ENCODE measurements at regions not wholly inside any gene's neighbourhood (a gene's known extent, or its start where the extent isn't known, plus 50 kb on each side); places are given as distances from the start of the nearest gene placed in this dataset.

DNA sequence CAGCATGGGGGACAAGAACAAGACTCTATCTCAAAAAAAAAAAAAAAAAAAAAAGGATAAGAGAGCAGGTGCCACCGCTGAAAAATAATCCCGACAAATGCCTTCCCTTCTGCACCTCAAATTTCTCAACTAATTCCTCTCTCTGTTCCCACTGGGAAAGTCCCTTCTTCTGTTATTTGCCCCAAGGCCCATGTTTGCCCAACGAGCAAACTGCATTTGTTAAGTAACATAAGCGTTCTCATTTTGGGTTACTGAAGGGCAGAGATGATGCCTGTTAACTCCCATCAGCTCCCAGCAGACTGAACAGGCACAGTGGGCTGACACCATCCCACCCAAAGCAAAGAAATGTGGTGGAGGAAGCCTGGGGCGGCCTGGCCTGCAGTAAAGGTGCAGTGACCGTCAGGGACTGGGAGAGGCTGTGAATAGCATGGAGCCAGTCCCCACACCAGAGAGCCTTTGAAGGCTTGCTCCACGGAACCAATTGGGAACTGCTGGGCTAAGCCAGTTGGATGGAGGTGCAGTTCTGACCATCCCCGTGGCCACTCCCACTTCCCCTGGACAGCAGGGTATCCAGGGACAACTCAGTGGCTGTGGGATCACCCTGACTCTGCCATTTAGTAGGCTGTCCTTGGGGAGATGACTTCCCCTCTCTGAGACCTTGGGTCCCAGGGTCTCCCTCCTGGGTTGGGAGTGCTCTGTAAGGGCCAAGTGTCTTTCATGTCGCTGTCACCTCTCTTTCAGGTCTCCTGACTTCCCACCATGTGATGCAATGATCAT is 149.7 kb upstream of the IER5L start:
- H3K9me3 ChIP-seq = peaks cover 0 to 10% (median 2%) of the 10 kb centered on the region in 4 donors
- TF ChIP-seq POLR2AphosphoS5 (IDR thresholded peaks at IDR 0.05) (no peak), POLR2A (IDR thresholded peaks at IDR 0.05) (peak in 1 of 4 donors; percentile 14), CTCF (IDR thresholded peaks at IDR 0.05) (no peak), EP300 (IDR thresholded peaks at IDR 0.05) (no peak)
- no peak for ATAC-seq (ENCODE audit: low FRiP score in 2 of 2)
- WGBS, 2 donors = 60 to 76% methylated on average over 6 to 9 of the region's 9 CpGs
- peak overlapping the region in 1 of 4 donors; percentile 39 for H3K27ac ChIP-seq
- peaks cover 5 to 26% (median 5%) of the 10 kb centered on the region in 4 donors for H3K4me1 ChIP-seq
- H3K36me3 ChIP-seq = no peaks in the 10 kb centered on the region
- DNase-seq = no peak
- no peaks in the 10 kb centered on the region for H3K27me3 ChIP-seq
- no peak overlapping the region for H3K4me3 ChIP-seq

GRCh38 chr9:129326061-129327005 is 148.3 kb upstream of the IER5L start:
- H3K9me3 ChIP-seq = peaks cover 0 to 10% (median 2%) of the 10 kb centered on the region in 4 donors
- no peak overlapping the region for H3K4me3 ChIP-seq
- peaks cover 11 to 36% (median 12%) of the 10 kb centered on the region in 4 donors for H3K4me1 ChIP-seq
- DNase-seq = no peak
- TF ChIP-seq EP300 (IDR thresholded peaks at IDR 0.05) = no peak
- TF ChIP-seq CTCF (IDR thresholded peaks at IDR 0.05) = no peak
- no peak for TF ChIP-seq POLR2AphosphoS5 (IDR thresholded peaks at IDR 0.05)
- no peak for TF ChIP-seq POLR2A (IDR thresholded peaks at IDR 0.05)
- no peak for ATAC-seq (ENCODE audit: low FRiP score in 2 of 2)
- no peaks in the 10 kb centered on the region for H3K27me3 ChIP-seq
- no peaks in the 10 kb centered on the region for H3K36me3 ChIP-seq
- WGBS, 2 donors = 87 to 89% methylated on average over 10 to 13 of the region's 13 CpGs
- H3K27ac ChIP-seq = no peak overlapping the region

GRCh38 chr9:129324808-129325502 is 146.9 kb upstream of the IER5L start:
- H3K36me3 ChIP-seq = no peaks in the 10 kb centered on the region
- TF ChIP-seq POLR2A (IDR thresholded peaks at IDR 0.05) = no peak
- no peak for TF ChIP-seq CTCF (IDR thresholded peaks at IDR 0.05)
- no peak for TF ChIP-seq EP300 (IDR thresholded peaks at IDR 0.05)
- TF ChIP-seq POLR2AphosphoS5 (IDR thresholded peaks at IDR 0.05) = no peak
- 83 to 93% methylated on average over 4 to 7 of the region's 7 CpGs for WGBS, 2 donors
- no peaks in the 10 kb centered on the region for H3K27me3 ChIP-seq
- H3K27ac ChIP-seq = no peak overlapping the region
- ATAC-seq (ENCODE audit: low FRiP score in 2 of 2) = no peak
- DNase-seq = no peak
- H3K4me1 ChIP-seq = peaks cover 21 to 50% (median 25%) of the 10 kb centered on the region in 4 donors
- H3K4me3 ChIP-seq = no peak overlapping the region
- H3K9me3 ChIP-seq = no peaks in the 10 kb centered on the region

- no peaks in the 10 kb centered on the region for H3K9me3 ChIP-seq
- no peaks in the 10 kb centered on the region for H3K27me3 ChIP-seq
- no peaks in the 10 kb centered on the region for H3K36me3 ChIP-seq
- 77 to 86% methylated on average over 9 to 13 of the region's 13 CpGs for WGBS, 2 donors
- no peak overlapping the region for H3K4me3 ChIP-seq
- ATAC-seq (ENCODE audit: low FRiP score in 2 of 2) = no peak
- no peak for TF ChIP-seq CTCF (IDR thresholded peaks at IDR 0.05)
- TF ChIP-seq EP300 (IDR thresholded peaks at IDR 0.05) = no peak
- no peak for TF ChIP-seq POLR2AphosphoS5 (IDR thresholded peaks at IDR 0.05)
- TF ChIP-seq POLR2A (IDR thresholded peaks at IDR 0.05) = no peak
- H3K4me1 ChIP-seq = peaks cover 29 to 58% (median 33%) of the 10 kb centered on the region in 4 donors
- H3K27ac ChIP-seq = peak overlapping the region in 3 of 4 donors; percentile 14 to 91 (median 51)
- no peak for DNase-seq
Measured at GRCh38 chr9:129323999-129324553, 146.0 kb upstream of the IER5L start.
